IMR-90 (cell line): ENCODE measurements at regions not wholly inside any gene's neighbourhood (a gene's known extent, or its start where the extent isn't known, plus 50 kb on each side); places are given as distances from the start of the nearest gene placed in this dataset.

Experiments used
- ATAC-seq: fragments of 200-7000 bp; cut with Tn5 transposase; 2 replicates; pipeline ENCODE4 v1.9.1; 2020; ENCODE audit warnings: low read depth, mild to moderate bottlenecking, moderate library complexity
- BruUV-seq: library from RNA; stranded (reverse); fragments of 400-500 nt; replicated peaks from 2 replicates; lab custom pipeline; 2021; lab: Mats Ljungman, UMichigan
- CTCF ChIA-PET: fragments of 300-600 bp; formaldehyde crosslinking; extraction: SDS; loops from one replicate; lab custom pipeline; 2021; ENCODE audit warnings: antibody characterized with exemption; lab: Yijun Ruan, JAX
- POLR2A ChIA-PET: fragments of 300-600 bp; sonication (Branson Sonifier 250); formaldehyde crosslinking; loops from one replicate; lab custom pipeline; 2022; ENCODE audit warnings: antibody characterized with exemption; ENCODE audit not compliant: unreplicated experiment; lab: Charles Lee
- DNase-seq: peaks from one replicate; pipeline ENCODE4 v3.0.0; 2013
- H2AFZ ChIP-seq: replicated peaks from 2 replicates; pipeline ENCODE3; 2013; ENCODE audit warnings: low read length, mild to moderate bottlenecking; ENCODE audit not compliant: poor library complexity
- H2AK5ac ChIP-seq: 2 replicates; pipeline ENCODE4 v1.6.1; 2013; ENCODE audit warnings: low read depth, low read length, inconsistent platforms
- H2AK9ac ChIP-seq: replicated peaks from 2 replicates; pipeline ENCODE3; 2013; ENCODE audit warnings: mild to moderate bottlenecking, low read depth, low read length, moderate library complexity; ENCODE audit not compliant: poor library complexity
- H2BK120ac ChIP-seq: 2 replicates; pipeline ENCODE4 v1.6.1; 2013; ENCODE audit warnings: low read depth, low read length, inconsistent platforms
- H2BK15ac ChIP-seq: 3 replicates; pipeline ENCODE4 v1.6.1; 2013; ENCODE audit warnings: low read depth, low read length, inconsistent platforms
- H2BK20ac ChIP-seq: 2 replicates; pipeline ENCODE4 v1.6.1; 2013; ENCODE audit warnings: low read depth, mild to moderate bottlenecking, inconsistent platforms, low read length, moderate library complexity
- H2BK5ac ChIP-seq: 2 replicates; pipeline ENCODE4 v1.6.1; 2013; ENCODE audit warnings: mild to moderate bottlenecking, low read depth, low read length, inconsistent platforms; ENCODE audit not compliant: poor library complexity, severe bottlenecking
- H3K14ac ChIP-seq: replicated peaks from 2 replicates; pipeline ENCODE4 v1.6.1; 2013; ENCODE audit warnings: low read depth, low read length, inconsistent platforms
- H3K18ac ChIP-seq: 2 replicates; pipeline ENCODE4 v1.6.1; 2013; ENCODE audit warnings: low read depth, low read length, control low read depth
- H3K23ac ChIP-seq: 2 replicates; pipeline ENCODE4 v1.6.1; 2013; ENCODE audit warnings: low read depth, low read length, inconsistent platforms
- H3K27ac ChIP-seq: 2 replicates; pipeline ENCODE4 v1.5.1; 2013; ENCODE audit warnings: mild to moderate bottlenecking, control low read depth, low read length; ENCODE audit not compliant: insufficient read depth
- H3K27me3 ChIP-seq: 2 replicates; pipeline ENCODE4 v1.6.1; 2013; ENCODE audit warnings: low read length; ENCODE audit not compliant: control insufficient read depth, insufficient read depth
- H3K36me3 ChIP-seq: 2 replicates; pipeline ENCODE4 v1.6.1; 2013; ENCODE audit warnings: low read length, mixed read lengths; ENCODE audit not compliant: control insufficient read depth, insufficient read depth
- H3K4ac ChIP-seq: 2 replicates; pipeline ENCODE4 v1.6.1; 2013; ENCODE audit warnings: low read depth, low read length, inconsistent platforms
- H3K4me1 ChIP-seq: 2 replicates; pipeline ENCODE4 v1.6.1; 2013; ENCODE audit warnings: low read length, mixed read lengths; ENCODE audit not compliant: control insufficient read depth, insufficient read depth
- H3K4me2 ChIP-seq: 2 replicates; pipeline ENCODE4 v1.6.1; 2013; ENCODE audit warnings: low read depth, mild to moderate bottlenecking, control low read depth, low read length, moderate library complexity
- H3K4me3 ChIP-seq: 2 replicates; pipeline ENCODE4 v1.5.1; 2013; ENCODE audit warnings: low read depth, mild to moderate bottlenecking, control low read depth, low read length, moderate library complexity; ENCODE audit not compliant: insufficient read depth
- H3K56ac ChIP-seq: 2 replicates; pipeline ENCODE4 v1.6.1; 2013; ENCODE audit warnings: low read length, inconsistent platforms; ENCODE audit not compliant: insufficient read depth; ENCODE audit errors: extremely low read depth
- H3K79me1 ChIP-seq, 2 experiments: 2 replicates each; pipeline ENCODE4 v1.6.1; 2013; ENCODE audit warnings: low read length in 2 of 2, inconsistent platforms in 1 of 2, low read depth in 1 of 2
- H3K9ac ChIP-seq: 2 replicates; pipeline ENCODE4 v1.6.1; 2013; ENCODE audit warnings: low read depth, low read length, control low read depth
- H3K9me1 ChIP-seq: 2 replicates; pipeline ENCODE4 v1.6.1; 2013; ENCODE audit warnings: low read length, inconsistent platforms; ENCODE audit not compliant: insufficient read depth
- H3K9me3 ChIP-seq: 2 replicates; pipeline ENCODE4 v1.6.1; 2013; ENCODE audit warnings: low read length; ENCODE audit not compliant: control insufficient read depth, insufficient read depth
- H4K20me1 ChIP-seq: 2 replicates; pipeline ENCODE4 v1.6.1; 2013; ENCODE audit warnings: low read length, inconsistent platforms; ENCODE audit not compliant: insufficient read depth
- H4K5ac ChIP-seq: 2 replicates; pipeline ENCODE4 v1.6.1; 2013; ENCODE audit warnings: mild to moderate bottlenecking, low read depth, low read length, control low read depth
- H4K8ac ChIP-seq, 2 experiments: 2 replicates each; pipeline ENCODE4 v1.6.1; 2013; ENCODE audit warnings: low read depth in 2 of 2, low read length in 2 of 2, control low read depth in 1 of 2, inconsistent platforms in 1 of 2
- H4K91ac ChIP-seq: 2 replicates; pipeline ENCODE4 v1.6.1; 2013; ENCODE audit warnings: low read depth, low read length, inconsistent platforms; ENCODE audit not compliant: insufficient read depth
- BHLHE40 ChIP-seq: fragments of 150-350 bp; IDR thresholded peaks from 2 replicates; pipeline ENCODE4 v1.6.1; 2016; ENCODE audit warnings: mild to moderate bottlenecking, low read depth, low read length
- CEBPB ChIP-seq: IDR thresholded peaks from 2 replicates; pipeline ENCODE4 v1.6.1; 2012; ENCODE audit warnings: low read depth, low read length, improper control_type of control experiment
- CHD1 ChIP-seq: IDR thresholded peaks from 2 replicates; pipeline ENCODE4 v1.6.1; 2012; ENCODE audit warnings: low read depth, low read length, improper control_type of control experiment
- FOS ChIP-seq: fragments of 150-350 bp; IDR thresholded peaks from 2 replicates; pipeline ENCODE4 v1.6.1; 2016; ENCODE audit warnings: low read depth, low read length
- MAFK ChIP-seq: IDR thresholded peaks from 2 replicates; pipeline ENCODE4 v1.6.1; 2012; ENCODE audit warnings: low read depth, low read length, improper control_type of control experiment
- MAZ ChIP-seq: IDR thresholded peaks from 2 replicates; pipeline ENCODE4 v1.6.1; 2012; ENCODE audit warnings: low read depth, mild to moderate bottlenecking, low read length, improper control_type of control experiment, moderate library complexity, borderline replicate concordance
- MXI1 ChIP-seq: IDR thresholded peaks from 2 replicates; pipeline ENCODE4 v1.6.1; 2012; ENCODE audit warnings: low read depth, mild to moderate bottlenecking, low read length, moderate library complexity, borderline replicate concordance
- NFE2L2 ChIP-seq: fragments of 150-350 bp; IDR thresholded peaks from 2 replicates; pipeline ENCODE4 v1.6.1; 2016; ENCODE audit warnings: low read depth, mild to moderate bottlenecking, low read length
- POLR2A ChIP-seq: IDR thresholded peaks from 2 replicates; pipeline ENCODE4 v1.6.1; 2012; ENCODE audit warnings: mild to moderate bottlenecking, low read depth, low read length
- RAD21 ChIP-seq: IDR thresholded peaks from 2 replicates; pipeline ENCODE4 v1.6.1; 2012; ENCODE audit warnings: low read length, improper control_type of control experiment
- RCOR1 ChIP-seq: IDR thresholded peaks from 2 replicates; pipeline ENCODE4 v1.6.1; 2012; ENCODE audit warnings: mild to moderate bottlenecking, low read length, improper control_type of control experiment; ENCODE audit not compliant: insufficient replicate concordance
- RFX5 ChIP-seq: IDR thresholded peaks from 2 replicates; pipeline ENCODE4 v1.8.0; 2012; ENCODE audit warnings: low read depth, mild to moderate bottlenecking, low read length, moderate library complexity
- SMC3 ChIP-seq: fragments of 150-350 bp; IDR thresholded peaks from 2 replicates; pipeline ENCODE4 v1.6.1; 2016; ENCODE audit warnings: low read depth, mild to moderate bottlenecking, antibody characterized with exemption, low read length, moderate library complexity
- WGBS, 2 experiments: methylation state at CpG; one replicate each; pipeline versions ENCODE4 v1.1.5 to v1.1.7; 2013; ENCODE audit warnings: missing lambda C conversion rate in 2 of 2; ENCODE audit not compliant: insufficient read length in 1 of 2; ENCODE audit errors: extremely low coverage in 2 of 2; 5-methylcytosine and 5-hydroxymethylcytosine counted together
- dilution Hi-C: fragments of 300-500 bp; cut with HindIII; formaldehyde crosslinking; loops from one replicate; pipeline ENCODE4 v1.14.3; 2018; ENCODE audit warnings: low sequenced_read_pairs; ENCODE audit not compliant: unreplicated experiment
- in situ Hi-C: fragments of 300-500 bp; cut with MboI; formaldehyde crosslinking; loops from 3 replicates; pipeline ENCODE4 v1.14.3; 2019; ENCODE audit warnings: low sequenced_read_pairs, inconsistent platforms, mixed read lengths
- intact Hi-C: fragments of 100-400 bp; cut with micrococcal nuclease; formaldehyde crosslinking; loops from 2 replicates; pipeline ENCODE4 v1.10.0; 2022
- TF ChIP-seq, protein P1 (sequence below): conservative IDR thresholded peaks from 2 replicates; pipeline ENCODE4 v1.5.1; 2012; ENCODE audit warnings: mild to moderate bottlenecking, low read depth, low read length, improper control_type of control experiment
- TF ChIP-seq, protein P2 (sequence below): fragments of 150-350 bp; IDR thresholded peaks from 2 replicates; pipeline ENCODE4 v1.6.1; 2016; ENCODE audit warnings: low read depth, mild to moderate bottlenecking, low read length, moderate library complexity, borderline replicate concordance
- TF ChIP-seq, protein P3 (sequence below): fragments of 150-350 bp; IDR thresholded peaks from 2 replicates; pipeline ENCODE4 v1.6.1; 2017; ENCODE audit warnings: mild to moderate bottlenecking, antibody characterized with exemption, low read length, low read depth

DNA sequence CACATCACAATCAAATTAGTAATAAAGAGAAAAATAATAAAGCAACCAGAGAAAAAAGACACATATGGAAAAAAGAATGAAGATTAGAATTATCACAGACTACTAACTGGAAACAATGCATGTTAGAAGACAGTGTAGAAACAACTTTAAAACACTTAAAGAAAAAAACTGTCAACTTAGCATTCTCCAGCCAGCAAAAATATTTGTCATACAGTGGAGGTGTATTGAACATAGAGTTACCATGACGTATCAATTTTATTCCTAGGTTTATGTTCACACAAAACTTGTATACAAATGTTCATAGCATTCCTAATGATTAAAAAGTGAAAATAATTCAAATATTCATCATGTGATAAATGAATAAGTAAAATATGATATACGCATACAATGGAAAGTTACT is 61.5 kb upstream of the ADAM23 start:
- no peak overlapping the region for H2AK9ac ChIP-seq
- TF ChIP-seq, protein P1, sequence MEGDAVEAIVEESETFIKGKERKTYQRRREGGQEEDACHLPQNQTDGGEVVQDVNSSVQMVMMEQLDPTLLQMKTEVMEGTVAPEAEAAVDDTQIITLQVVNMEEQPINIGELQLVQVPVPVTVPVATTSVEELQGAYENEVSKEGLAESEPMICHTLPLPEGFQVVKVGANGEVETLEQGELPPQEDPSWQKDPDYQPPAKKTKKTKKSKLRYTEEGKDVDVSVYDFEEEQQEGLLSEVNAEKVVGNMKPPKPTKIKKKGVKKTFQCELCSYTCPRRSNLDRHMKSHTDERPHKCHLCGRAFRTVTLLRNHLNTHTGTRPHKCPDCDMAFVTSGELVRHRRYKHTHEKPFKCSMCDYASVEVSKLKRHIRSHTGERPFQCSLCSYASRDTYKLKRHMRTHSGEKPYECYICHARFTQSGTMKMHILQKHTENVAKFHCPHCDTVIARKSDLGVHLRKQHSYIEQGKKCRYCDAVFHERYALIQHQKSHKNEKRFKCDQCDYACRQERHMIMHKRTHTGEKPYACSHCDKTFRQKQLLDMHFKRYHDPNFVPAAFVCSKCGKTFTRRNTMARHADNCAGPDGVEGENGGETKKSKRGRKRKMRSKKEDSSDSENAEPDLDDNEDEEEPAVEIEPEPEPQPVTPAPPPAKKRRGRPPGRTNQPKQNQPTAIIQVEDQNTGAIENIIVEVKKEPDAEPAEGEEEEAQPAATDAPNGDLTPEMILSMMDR, result no peak
- no peak for TF ChIP-seq CHD1
- no peak for TF ChIP-seq FOS
- no peak for TF ChIP-seq NFE2L2
- no peak for TF ChIP-seq BHLHE40
- no peak for TF ChIP-seq RFX5
- TF ChIP-seq MAZ, result no peak
- no peak for TF ChIP-seq SMC3
- TF ChIP-seq, protein P2, sequence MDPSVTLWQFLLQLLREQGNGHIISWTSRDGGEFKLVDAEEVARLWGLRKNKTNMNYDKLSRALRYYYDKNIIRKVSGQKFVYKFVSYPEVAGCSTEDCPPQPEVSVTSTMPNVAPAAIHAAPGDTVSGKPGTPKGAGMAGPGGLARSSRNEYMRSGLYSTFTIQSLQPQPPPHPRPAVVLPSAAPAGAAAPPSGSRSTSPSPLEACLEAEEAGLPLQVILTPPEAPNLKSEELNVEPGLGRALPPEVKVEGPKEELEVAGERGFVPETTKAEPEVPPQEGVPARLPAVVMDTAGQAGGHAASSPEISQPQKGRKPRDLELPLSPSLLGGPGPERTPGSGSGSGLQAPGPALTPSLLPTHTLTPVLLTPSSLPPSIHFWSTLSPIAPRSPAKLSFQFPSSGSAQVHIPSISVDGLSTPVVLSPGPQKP, result no peak
- no peak for TF ChIP-seq RAD21
- TF ChIP-seq RCOR1, result no peak
- TF ChIP-seq MAFK, result no peak
- TF ChIP-seq, protein P3, sequence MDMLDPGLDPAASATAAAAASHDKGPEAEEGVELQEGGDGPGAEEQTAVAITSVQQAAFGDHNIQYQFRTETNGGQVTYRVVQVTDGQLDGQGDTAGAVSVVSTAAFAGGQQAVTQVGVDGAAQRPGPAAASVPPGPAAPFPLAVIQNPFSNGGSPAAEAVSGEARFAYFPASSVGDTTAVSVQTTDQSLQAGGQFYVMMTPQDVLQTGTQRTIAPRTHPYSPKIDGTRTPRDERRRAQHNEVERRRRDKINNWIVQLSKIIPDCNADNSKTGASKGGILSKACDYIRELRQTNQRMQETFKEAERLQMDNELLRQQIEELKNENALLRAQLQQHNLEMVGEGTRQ, result no peak
- no peak for TF ChIP-seq MXI1
- TF ChIP-seq POLR2A, result no peak
- no peak for TF ChIP-seq CEBPB
- H2AFZ ChIP-seq, result no peak overlapping the region
- no peak overlapping the region for H3K9ac ChIP-seq
- no peak overlapping the region for H3K18ac ChIP-seq
- in situ Hi-C loops, result no loop called here
- 0 out of 2 replicates have a peak, but pooled peaks cover 2% of the 10 kb centered on the region for H3K9me3 ChIP-seq
- H2BK20ac ChIP-seq, result no peak overlapping the region
- H3K27me3 ChIP-seq, result no peaks in the 10 kb centered on the region
- no peak for ATAC-seq
- no peak overlapping the region for H3K4ac ChIP-seq
- H3K79me1 ChIP-seq, result no peaks in the 10 kb centered on the region
- WGBS, 2 experiments, result no CpG with 5 or more reads among the region's 2 CpGs
- POLR2A ChIA-PET, result no interaction called here
- dilution Hi-C loops, result no loop called here
- no peak overlapping the region for H4K91ac ChIP-seq
- no peak overlapping the region for H4K5ac ChIP-seq
- H4K8ac ChIP-seq, result no peak overlapping the region
- H3K4me2 ChIP-seq, result no peak overlapping the region
- no peaks in the 10 kb centered on the region for H4K20me1 ChIP-seq
- H3K4me3 ChIP-seq, result no peak overlapping the region
- H3K27ac ChIP-seq, result no peak overlapping the region
- no peak overlapping the region for H2AK5ac ChIP-seq
- H2BK15ac ChIP-seq, result no peak overlapping the region
- intact Hi-C loops, result no loop called here
- H3K4me1 ChIP-seq, result no peaks in the 10 kb centered on the region
- H3K9me1 ChIP-seq, result no peaks in the 10 kb centered on the region
- no peak overlapping the region for H3K23ac ChIP-seq
- H2BK5ac ChIP-seq, result no peak overlapping the region
- CTCF ChIA-PET, result no interaction called here
- H2BK120ac ChIP-seq, result no peak overlapping the region
- no peak overlapping the region for H3K14ac ChIP-seq
- H3K56ac ChIP-seq, result no peak overlapping the region
- BruUV-seq, result no TSS peak
- no peaks in the 10 kb centered on the region for H3K36me3 ChIP-seq
- no peak for DNase-seq
